Right lobe of liver (tissue), 6 donors: ENCODE measurements at regions not wholly inside any gene's neighbourhood (a gene's known extent, or its start where the extent isn't known, plus 50 kb on each side); places are given as distances from the start of the nearest gene placed in this dataset.

Source experiments
- ATAC-seq, 4 donors: fragments of 200-7000 bp; cut with Tn5 transposase; one replicate each; pipeline ENCODE4 v1.9.1; 2020; ENCODE audit warnings: mild to moderate bottlenecking in 4 of 4, moderate library complexity in 4 of 4
- DNase-seq, 3 donors: peaks; one replicate each; pipeline ENCODE4 v3.0.0-alpha.2; 2020
- H3K27ac ChIP-seq, 3 donors: fragments of 200-600 bp; one replicate each; pipeline ENCODE4 v1.8.0; 2022
- H3K27me3 ChIP-seq, 2 donors: fragments of 200-600 bp; one replicate each; pipeline ENCODE4 v1.8.0; 2022
- H3K36me3 ChIP-seq, 4 donors: fragments of 200-600 bp; sonication (generic) in 1 of 4; one replicate each; pipeline versions ENCODE4 v1.5.1 to v1.8.0; 2017 to 2022; ENCODE audit warnings: control low read depth in 1 of 4
- H3K4me1 ChIP-seq, 4 donors: fragments of 200-600 bp; sonication (generic) in 1 of 4; one replicate each; pipeline versions ENCODE4 v1.5.1 to v1.8.0; 2017 to 2022; ENCODE audit warnings: control low read depth in 1 of 4
- H3K4me3 ChIP-seq, 3 donors: fragments of 200-600 bp; one replicate each; pipeline ENCODE4 v1.8.0; 2022
- H3K9me3 ChIP-seq, 4 donors: fragments of 200-600 bp; sonication (generic) in 1 of 4; one replicate each; pipeline versions ENCODE4 v1.5.1 to v1.8.0; 2017 to 2022; ENCODE audit warnings: control low read depth in 1 of 4
- CTCF ChIP-seq, 4 donors: fragments of 200-600 bp in 3 of 4; fragments of 450-650 bp in 1 of 4; IDR thresholded peaks; one replicate each; pipeline versions ENCODE4 v1.5.1 to v1.8.0; 2016 to 2022; ENCODE audit warnings: antibody characterized with exemption in 4 of 4, mild to moderate bottlenecking in 2 of 4
- POLR2A ChIP-seq: fragments of 450-650 bp; IDR thresholded peaks from one replicate; pipeline ENCODE4 v1.6.1; 2017; ENCODE audit warnings: antibody characterized with exemption, mild to moderate bottlenecking
- WGBS: methylation state at CpG from one replicate; pipeline ENCODE4 v1.1.6; 2018; ENCODE audit warnings: low coverage, low lambda C conversion rate; ENCODE audit not compliant: insufficient coverage; ENCODE audit errors: missing lambda C conversion rate; 5-methylcytosine and 5-hydroxymethylcytosine counted together
- intact Hi-C, 2 donors: fragments of 100-400 bp; cut with DNase I; formaldehyde crosslinking; loops; one replicate each; pipeline versions ENCODE4 v1.11.2 to v1.14.1; 2022
- donor health status: DM: no; HTN: yes; CAD: no.
- donor health status: DM: no; HTN: no; CAD: no.
- donor health status: DM: no; HTN: no; CAD: no.
- donor health status: DM: no; HTN: yes; CAD: no.
- donor health status: DM: no; HTN: yes; CAD: no.

- no peak overlapping the region for H3K27ac ChIP-seq
- H3K27me3 ChIP-seq = no peaks in the 10 kb centered on the region
- intact Hi-C loops = no loop called here
- no peaks in the 10 kb centered on the region for H3K36me3 ChIP-seq
- H3K4me1 ChIP-seq = no peaks in the 10 kb centered on the region
- TF ChIP-seq POLR2A (no peak), CTCF (IDR thresholded peaks at IDR 0.05) (no peak)
- H3K9me3 ChIP-seq = no peaks in the 10 kb centered on the region
- ATAC-seq (no peak), DNase-seq (no peak)
- 38% methylated on average over 1 of the region's 1 CpG for WGBS
- H3K4me3 ChIP-seq = no peak overlapping the region
Observed at GRCh38 chr4:96473246-96473645, 633.4 kb downstream of the PDHA2 start.

GRCh38 chr4:96483308-96484030, 643.6 kb downstream of the PDHA2 start:
- Histone ChIP-seq H3K4me3 (no peak overlapping the region), H3K4me1 (no peaks in the 10 kb centered on the region), H3K27ac (no peak overlapping the region), H3K36me3 (no peaks in the 10 kb centered on the region), H3K9me3 (no peaks in the 10 kb centered on the region), H3K27me3 (no peaks in the 10 kb centered on the region)
- DNase-seq = no peak
- 38% methylated on average over 2 of the region's 4 CpGs for WGBS
- no peak for ATAC-seq
- TF ChIP-seq CTCF (IDR thresholded peaks at IDR 0.05) (no peak), POLR2A (no peak)
- intact Hi-C loops = no loop called here

- intact Hi-C loops = no loop called here
- Histone ChIP-seq H3K4me1 (no peaks in the 10 kb centered on the region), H3K27me3 (no peaks in the 10 kb centered on the region), H3K9me3 (no peaks in the 10 kb centered on the region), H3K4me3 (no peak overlapping the region), H3K36me3 (no peaks in the 10 kb centered on the region), H3K27ac (no peak overlapping the region)
- DNase-seq (no peak), ATAC-seq (no peak)
- TF ChIP-seq POLR2A (no peak), CTCF (IDR thresholded peaks at IDR 0.05) (no peak)
Observed at GRCh38 chr4:96486563-96486962, 646.7 kb downstream of the PDHA2 start.

GRCh38 chr4:96497621-96498020, 657.7 kb downstream of the PDHA2 start:
- ATAC-seq (no peak), DNase-seq (no peak)
- no peak for TF ChIP-seq CTCF (IDR thresholded peaks at IDR 0.05)
- no peak for TF ChIP-seq POLR2A
- intact Hi-C loops = no loop called here
- 54% methylated on average over 2 of the region's 2 CpGs for WGBS
- no peaks in the 10 kb centered on the region for H3K9me3 ChIP-seq
- H3K4me1 ChIP-seq = no peaks in the 10 kb centered on the region
- H3K4me3 ChIP-seq = no peak overlapping the region
- no peaks in the 10 kb centered on the region for H3K27me3 ChIP-seq
- no peaks in the 10 kb centered on the region for H3K36me3 ChIP-seq
- H3K27ac ChIP-seq = no peak overlapping the region

GRCh38 chr4:96504386-96504785, 664.5 kb downstream of the PDHA2 start:
- H3K36me3 ChIP-seq = no peaks in the 10 kb centered on the region
- no peaks in the 10 kb centered on the region for H3K4me1 ChIP-seq
- H3K9me3 ChIP-seq = no peaks in the 10 kb centered on the region
- intact Hi-C loops = no loop called here
- 40% methylated on average over 5 of the region's 5 CpGs for WGBS
- H3K27ac ChIP-seq = no peak overlapping the region
- no peaks in the 10 kb centered on the region for H3K27me3 ChIP-seq
- ATAC-seq (no peak), DNase-seq (no peak)
- no peak for TF ChIP-seq CTCF (IDR thresholded peaks at IDR 0.05)
- TF ChIP-seq POLR2A = no peak
- no peak overlapping the region for H3K4me3 ChIP-seq
